GM10248 (cell line): ENCODE measurements at regions not wholly inside any gene's neighbourhood (a gene's known extent, or its start where the extent isn't known, plus 50 kb on each side); places are given as distances from the start of the nearest gene placed in this dataset.

Experiments used
- CTCF ChIA-PET: fragments of 300-600 bp; sonication (Branson Sonifier 250); formaldehyde crosslinking; extraction: SDS; loops from one replicate; lab custom pipeline; 2021; ENCODE audit warnings: antibody characterized with exemption; lab: Yijun Ruan, JAX
- POLR2A ChIA-PET: fragments of 350-650 bp; sonication (Branson Sonifier 250); formaldehyde crosslinking; extraction: SDS; loops from one replicate; lab custom pipeline; 2020; ENCODE audit warnings: antibody characterized with exemption; lab: Yijun Ruan, JAX
- DNase-seq: peaks from one replicate; pipeline ENCODE4 v3.0.0; 2012; ENCODE audit errors: extremely low spot score
- CTCF ChIP-seq: IDR thresholded peaks from 2 replicates; pipeline ENCODE4 v1.5.1; 2012; ENCODE audit warnings: mild to moderate bottlenecking, low read depth; ENCODE audit errors: extremely low read depth, missing control alignments, control extremely low read depth

- TF ChIP-seq CTCF, result no peak
- CTCF ChIA-PET, result interaction anchor here (0.9 to 1.3 kb wide), 3 partner anchors 11 to 127 kb away, joined by 3 to 4 read pairs (median 3); no protein-coding TSS in a partner anchor
- no peak for DNase-seq
- POLR2A ChIA-PET, result no interaction called here
Observed at GRCh38 chr1:36737038-36737555, 254.4 kb upstream of the CSF3R start.

GRCh38 chr1:36735939-36736730 is 253.4 kb upstream of the CSF3R start:
- POLR2A ChIA-PET, result no interaction called here
- no peak for DNase-seq
- TF ChIP-seq CTCF, result no peak
- CTCF ChIA-PET, result interaction anchor here (0.9 to 1.3 kb wide), 3 partner anchors 10 to 128 kb away, joined by 3 to 4 read pairs (median 3); no protein-coding TSS in a partner anchor

- POLR2A ChIA-PET, result no interaction called here
- TF ChIP-seq CTCF, result no peak
- DNase-seq, result no peak
- CTCF ChIA-PET, result no interaction called here
Observed at GRCh38 chr1:36735436-36735835, 252.7 kb upstream of the CSF3R start.

- no peak for TF ChIP-seq CTCF
- ChIA-PET CTCF (no interaction called here), POLR2A (no interaction called here)
Observed at GRCh38 chr1:36734356-36734755, 251.6 kb upstream of the CSF3R start.

GRCh38 chr1:36733748-36734147 is 251.0 kb upstream of the CSF3R start:
- CTCF ChIA-PET, result no interaction called here
- TF ChIP-seq CTCF, result no peak
- DNase-seq, result no peak
- POLR2A ChIA-PET, result no interaction called here

More at GRCh38 chr1:36734356-36734755, 251.6 kb upstream of the CSF3R start:
- DNase-seq, result no peak

GRCh38 chr1:36732015-36732356 is 249.3 kb upstream of the CSF3R start:
- TF ChIP-seq CTCF, result no peak
- CTCF ChIA-PET, result no interaction called here
- no peak for DNase-seq
- POLR2A ChIA-PET, result no interaction called here
